ENCODE measurements at regions not wholly inside any gene's neighbourhood (a gene's known extent, or its start where the extent isn't known, plus 50 kb on each side); places are given as distances from the start of the nearest gene placed in this dataset.

GRCh38 chr18:71168557-71169145 is 879.8 kb downstream of the SOCS6 start:
- no peak overlapping the region for H3K4me3 ChIP-seq (ENCODE audit: low read depth, low read length)
- TF ChIP-seq, protein P1, sequence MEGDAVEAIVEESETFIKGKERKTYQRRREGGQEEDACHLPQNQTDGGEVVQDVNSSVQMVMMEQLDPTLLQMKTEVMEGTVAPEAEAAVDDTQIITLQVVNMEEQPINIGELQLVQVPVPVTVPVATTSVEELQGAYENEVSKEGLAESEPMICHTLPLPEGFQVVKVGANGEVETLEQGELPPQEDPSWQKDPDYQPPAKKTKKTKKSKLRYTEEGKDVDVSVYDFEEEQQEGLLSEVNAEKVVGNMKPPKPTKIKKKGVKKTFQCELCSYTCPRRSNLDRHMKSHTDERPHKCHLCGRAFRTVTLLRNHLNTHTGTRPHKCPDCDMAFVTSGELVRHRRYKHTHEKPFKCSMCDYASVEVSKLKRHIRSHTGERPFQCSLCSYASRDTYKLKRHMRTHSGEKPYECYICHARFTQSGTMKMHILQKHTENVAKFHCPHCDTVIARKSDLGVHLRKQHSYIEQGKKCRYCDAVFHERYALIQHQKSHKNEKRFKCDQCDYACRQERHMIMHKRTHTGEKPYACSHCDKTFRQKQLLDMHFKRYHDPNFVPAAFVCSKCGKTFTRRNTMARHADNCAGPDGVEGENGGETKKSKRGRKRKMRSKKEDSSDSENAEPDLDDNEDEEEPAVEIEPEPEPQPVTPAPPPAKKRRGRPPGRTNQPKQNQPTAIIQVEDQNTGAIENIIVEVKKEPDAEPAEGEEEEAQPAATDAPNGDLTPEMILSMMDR (IDR thresholded peaks at IDR 0.05; ENCODE audit: low read depth, low read length, missing control alignments): no peak
- DNase-seq (ENCODE audit: low read depth): no peak

- H3K4me3 ChIP-seq (ENCODE audit: low read depth, low read length): no peak overlapping the region
- DNase-seq (ENCODE audit: low read depth): no peak
- TF ChIP-seq, protein P1 (IDR thresholded peaks at IDR 0.05; ENCODE audit: low read depth, low read length, missing control alignments): no peak
Observed at GRCh38 chr18:71136487-71136886, 847.6 kb downstream of the SOCS6 start.

DNA sequence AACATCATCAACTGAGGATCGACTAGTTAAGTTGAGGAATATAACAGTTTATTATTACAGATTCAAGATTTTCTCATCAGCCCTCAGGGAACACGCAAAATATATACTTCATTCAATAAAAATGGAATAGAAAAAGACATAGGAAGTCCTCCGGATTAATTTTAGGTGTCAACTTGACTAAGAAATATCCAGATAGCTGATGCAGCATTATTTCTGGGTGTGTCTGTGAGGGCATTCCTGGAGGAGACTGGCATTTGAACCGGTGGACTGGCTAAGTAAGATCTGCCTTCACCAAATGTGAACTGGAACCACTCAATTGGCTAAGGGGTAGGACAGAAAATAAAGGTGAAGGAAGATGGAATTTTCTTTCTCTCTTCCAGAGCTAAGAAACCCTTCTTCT is 845.3 kb downstream of the SOCS6 start:
- no peak overlapping the region for H3K4me3 ChIP-seq (ENCODE audit: low read depth, low read length)
- TF ChIP-seq, protein P1 (IDR thresholded peaks at IDR 0.05; ENCODE audit: low read depth, low read length, missing control alignments): no peak
- no peak for DNase-seq (ENCODE audit: low read depth)

DNA sequence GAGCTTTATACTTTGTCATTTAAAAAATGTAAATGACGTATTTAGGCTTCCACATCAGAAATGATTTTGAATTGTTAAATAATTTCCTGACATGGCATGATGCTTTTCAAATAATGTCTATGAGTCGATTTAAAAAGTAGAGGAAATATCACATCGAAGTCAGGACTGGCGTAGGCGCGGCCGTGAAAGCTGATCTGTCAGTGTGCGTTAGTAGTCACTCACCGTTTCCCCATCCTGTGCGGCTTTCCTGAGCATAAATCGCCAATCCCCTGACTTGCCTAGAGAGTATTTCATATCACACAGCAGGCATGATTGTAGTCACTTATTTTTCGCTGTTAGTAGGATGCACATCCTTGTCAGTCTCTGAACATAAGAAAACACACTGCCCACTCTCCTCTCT is 843.1 kb downstream of the SOCS6 start:
- H3K4me3 ChIP-seq (ENCODE audit: low read depth, low read length): no peak overlapping the region
- TF ChIP-seq, protein P1 (IDR thresholded peaks at IDR 0.05; ENCODE audit: low read depth, low read length, missing control alignments): no peak
- no peak for DNase-seq (ENCODE audit: low read depth)

- no peak for DNase-seq (ENCODE audit: low read depth)
- TF ChIP-seq, protein P1 (IDR thresholded peaks at IDR 0.05; ENCODE audit: low read depth, low read length, missing control alignments): no peak
- H3K4me3 ChIP-seq (ENCODE audit: low read depth, low read length): no peak overlapping the region
Observed at GRCh38 chr18:71130351-71130750, 841.5 kb downstream of the SOCS6 start.

GRCh38 chr18:71125581-71125980 is 836.7 kb downstream of the SOCS6 start:
- DNase-seq (ENCODE audit: low read depth): no peak
- TF ChIP-seq, protein P1 (IDR thresholded peaks at IDR 0.05; ENCODE audit: low read depth, low read length, missing control alignments): no peak
- no peak overlapping the region for H3K4me3 ChIP-seq (ENCODE audit: low read depth, low read length)

DNA sequence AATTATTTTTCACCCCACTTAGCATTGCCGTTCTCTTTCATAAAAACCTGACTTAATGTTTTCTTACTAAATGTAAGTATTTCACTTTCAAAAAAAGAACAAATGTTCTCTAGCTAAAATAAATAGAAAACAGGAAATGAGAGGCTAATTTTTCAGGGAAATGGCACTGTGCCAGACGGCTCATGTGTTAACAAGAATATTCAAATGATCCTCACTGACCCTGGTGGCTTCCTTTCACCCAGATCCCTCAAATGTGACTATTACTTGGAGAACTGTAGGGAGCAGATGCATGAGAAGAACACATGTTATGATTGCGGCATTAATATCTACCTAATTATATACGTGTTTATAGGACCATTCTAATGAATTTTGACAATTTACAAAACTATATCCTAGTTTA is 827.7 kb downstream of the SOCS6 start:
- H3K4me3 ChIP-seq (ENCODE audit: low read depth, low read length): no peak overlapping the region
- TF ChIP-seq, protein P1 (IDR thresholded peaks at IDR 0.05; ENCODE audit: low read depth, low read length, missing control alignments): no peak
- DNase-seq (ENCODE audit: low read depth): no peak
